NCI-H774 (cell line): ENCODE measurements at regions not wholly inside any gene's neighbourhood (a gene's known extent, or its start where the extent isn't known, plus 50 kb on each side); places are given as distances from the start of the nearest gene placed in this dataset.
A peak's percentile ranks its signal among the peaks of the same experiment; 100 is the strongest.

Source experiments
- DNase-seq: peaks from one replicate; lab custom pipeline; 2025; lab: John Stamatoyannopoulos, UW

- DNase-seq, result peak; percentile 90
Observed at GRCh38 chr4:38601244-38601915, 62.6 kb upstream of the KLF3 start.

- DNase-seq, result no peak
Observed at GRCh38 chr4:38601916-38602291, 62.1 kb upstream of the KLF3 start.

GRCh38 chr4:38603652-38604051 is 60.3 kb upstream of the KLF3 start:
- DNase-seq, result no peak

- DNase-seq, result no peak
Observed at GRCh38 chr4:38605181-38605752, 58.7 kb upstream of the KLF3 start.

GRCh38 chr4:38605753-38606586 is 58.0 kb upstream of the KLF3 start:
- DNase-seq, result peak; percentile 13

GRCh38 chr4:38606587-38606905 is 57.5 kb upstream of the KLF3 start:
- no peak for DNase-seq

GRCh38 chr4:38609614-38610013 is 54.4 kb upstream of the KLF3 start:
- DNase-seq, result no peak

- no peak for DNase-seq
Observed at GRCh38 chr4:38610521-38610920, 53.5 kb upstream of the KLF3 start.

- DNase-seq, result peak; percentile 21
Observed at GRCh38 chr4:38610966-38611431, 53.0 kb upstream of the KLF3 start.

GRCh38 chr4:38611676-38612075 is 52.3 kb upstream of the KLF3 start:
- no peak for DNase-seq

GRCh38 chr4:38612646-38613414 is 51.2 kb upstream of the KLF3 start:
- DNase-seq, result peak; percentile 10
